Esophagus muscularis mucosa (tissue), 3 donors: ENCODE measurements at regions not wholly inside any gene's neighbourhood (a gene's known extent, or its start where the extent isn't known, plus 50 kb on each side); places are given as distances from the start of the nearest gene placed in this dataset.

Experiments used
- EP300 ChIP-seq: sonication (generic); formaldehyde crosslinking; IDR thresholded peaks from one replicate; pipeline ENCODE4 v1.6.1; 2017; ENCODE audit warnings: antibody characterized with exemption
- TF ChIP-seq, protein P1 (sequence below), 3 experiments: fragments of 200-600 bp in 2 of 3; fragments of 450-650 bp in 1 of 3; sonication (generic) in 2 of 3; IDR thresholded peaks; one replicate each; pipeline ENCODE4 v1.5.1; 2017 to 2019; ENCODE audit warnings: antibody characterized with exemption in 3 of 3, mild to moderate bottlenecking in 2 of 3, moderate library complexity in 1 of 3

DNA sequence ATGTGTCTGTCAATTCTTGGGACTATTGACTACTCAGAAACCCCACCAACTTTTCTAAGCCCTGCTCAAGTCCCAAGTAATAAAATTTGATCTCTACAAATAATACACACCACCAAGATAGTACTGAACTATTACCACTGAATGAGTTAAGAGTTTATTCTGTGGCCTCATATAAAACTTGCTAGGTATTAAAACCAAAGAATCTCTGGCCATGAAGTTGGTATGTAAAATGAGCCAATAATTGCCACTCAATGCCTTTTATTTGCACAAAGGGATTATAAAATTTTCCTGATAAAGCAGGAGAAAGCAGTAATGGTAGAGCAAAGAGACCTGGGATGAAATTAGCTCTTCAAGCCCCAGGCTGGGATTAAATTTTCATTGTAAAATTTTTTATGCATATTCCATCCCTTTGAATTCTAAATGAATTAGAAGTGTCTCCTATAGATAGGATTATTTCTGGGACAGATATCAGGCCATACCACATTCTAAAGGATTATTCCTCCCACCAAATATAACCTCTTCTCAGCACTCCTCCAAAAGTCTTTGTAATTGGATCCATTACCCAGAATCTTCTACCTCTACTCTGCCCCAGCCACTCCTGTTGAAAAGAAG lies 450.5 kb upstream of the ACVR2A start:
- TF ChIP-seq, protein P1, sequence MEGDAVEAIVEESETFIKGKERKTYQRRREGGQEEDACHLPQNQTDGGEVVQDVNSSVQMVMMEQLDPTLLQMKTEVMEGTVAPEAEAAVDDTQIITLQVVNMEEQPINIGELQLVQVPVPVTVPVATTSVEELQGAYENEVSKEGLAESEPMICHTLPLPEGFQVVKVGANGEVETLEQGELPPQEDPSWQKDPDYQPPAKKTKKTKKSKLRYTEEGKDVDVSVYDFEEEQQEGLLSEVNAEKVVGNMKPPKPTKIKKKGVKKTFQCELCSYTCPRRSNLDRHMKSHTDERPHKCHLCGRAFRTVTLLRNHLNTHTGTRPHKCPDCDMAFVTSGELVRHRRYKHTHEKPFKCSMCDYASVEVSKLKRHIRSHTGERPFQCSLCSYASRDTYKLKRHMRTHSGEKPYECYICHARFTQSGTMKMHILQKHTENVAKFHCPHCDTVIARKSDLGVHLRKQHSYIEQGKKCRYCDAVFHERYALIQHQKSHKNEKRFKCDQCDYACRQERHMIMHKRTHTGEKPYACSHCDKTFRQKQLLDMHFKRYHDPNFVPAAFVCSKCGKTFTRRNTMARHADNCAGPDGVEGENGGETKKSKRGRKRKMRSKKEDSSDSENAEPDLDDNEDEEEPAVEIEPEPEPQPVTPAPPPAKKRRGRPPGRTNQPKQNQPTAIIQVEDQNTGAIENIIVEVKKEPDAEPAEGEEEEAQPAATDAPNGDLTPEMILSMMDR (IDR thresholded peaks at IDR 0.05), result no peak
- TF ChIP-seq EP300, result no peak
